Neuronal stem cell (in vitro differentiated cells): ENCODE measurements at regions not wholly inside any gene's neighbourhood (a gene's known extent, or its start where the extent isn't known, plus 50 kb on each side); places are given as distances from the start of the nearest gene placed in this dataset.

ENCODE experiments used
- DNase-seq: peaks from one replicate; pipeline ENCODE4 v3.0.0-alpha.2; 2013; ENCODE audit warnings: low spot score
- H2AFZ ChIP-seq: one replicate; pipeline ENCODE4 v1.6.1; 2013; ENCODE audit warnings: mild to moderate bottlenecking, low read length, inconsistent platforms
- H2AK5ac ChIP-seq: 2 replicates; pipeline ENCODE4 v1.6.1; 2013; ENCODE audit warnings: low read depth, mild to moderate bottlenecking, inconsistent platforms, low read length, moderate library complexity, mixed read lengths
- H2BK120ac ChIP-seq: 2 replicates; pipeline ENCODE4 v1.6.1; 2013; ENCODE audit warnings: low read depth, mild to moderate bottlenecking, inconsistent platforms, low read length, moderate library complexity, mixed read lengths
- H2BK12ac ChIP-seq: one replicate; pipeline ENCODE4 v1.6.1; 2013; ENCODE audit warnings: low read length, inconsistent platforms
- H2BK15ac ChIP-seq: 2 replicates; pipeline ENCODE4 v1.6.1; 2013; ENCODE audit warnings: mild to moderate bottlenecking, low read length, inconsistent platforms, mixed read lengths
- H2BK5ac ChIP-seq: one replicate; pipeline ENCODE4 v1.6.1; 2013; ENCODE audit warnings: inconsistent platforms, mild to moderate bottlenecking, low read length, moderate library complexity
- H3K14ac ChIP-seq: one replicate; pipeline ENCODE4 v1.6.1; 2013; ENCODE audit warnings: low read length, inconsistent platforms
- H3K18ac ChIP-seq: 2 replicates; pipeline ENCODE4 v1.6.1; 2013; ENCODE audit warnings: low read length, inconsistent platforms
- H3K23ac ChIP-seq: 2 replicates; pipeline ENCODE4 v1.6.1; 2013; ENCODE audit warnings: low read depth, mild to moderate bottlenecking, mixed read lengths, low read length, inconsistent platforms; ENCODE audit not compliant: poor library complexity
- H3K27ac ChIP-seq: replicated peaks from 3 replicates; pipeline ENCODE4 v1.5.1; 2013; ENCODE audit warnings: low read length, inconsistent platforms
- H3K27me3 ChIP-seq, 3 experiments: 2 replicates each; pipeline ENCODE4 v1.6.1; 2013; ENCODE audit warnings: low read length in 3 of 3, mild to moderate bottlenecking in 2 of 3, inconsistent platforms in 1 of 3, low read depth in 1 of 3, mixed read lengths in 1 of 3, moderate library complexity in 1 of 3; ENCODE audit not compliant: control insufficient read depth in 3 of 3, insufficient read depth in 3 of 3
- H3K36me3 ChIP-seq, 2 donors: replicated peaks in 1 of 2; 2 replicates each; pipeline ENCODE4 v1.6.1; 2013; ENCODE audit warnings: low read length in 2 of 2; ENCODE audit not compliant: control insufficient read depth in 2 of 2, insufficient read depth in 2 of 2
- H3K4ac ChIP-seq: 2 replicates; pipeline ENCODE4 v1.6.1; 2013; ENCODE audit warnings: inconsistent platforms, mild to moderate bottlenecking, low read length, moderate library complexity
- H3K4me1 ChIP-seq, 2 donors: 1 replicate in 1 of 2; 2 replicates in 1 of 2; pipeline ENCODE4 v1.6.1; 2013; ENCODE audit warnings: low read length in 2 of 2, low read depth in 1 of 2; ENCODE audit not compliant: control insufficient read depth in 2 of 2, insufficient read depth in 1 of 2
- H3K4me2 ChIP-seq: one replicate; pipeline ENCODE4 v1.6.1; 2013; ENCODE audit warnings: mild to moderate bottlenecking, low read length, inconsistent platforms; ENCODE audit not compliant: insufficient read depth, poor library complexity, severe bottlenecking
- H3K4me3 ChIP-seq, 2 donors: 2 replicates each; pipeline ENCODE4 v1.5.1; 2013; ENCODE audit warnings: low read length in 2 of 2, mild to moderate bottlenecking in 2 of 2, inconsistent platforms in 1 of 2, moderate library complexity in 1 of 2
- H3K79me1 ChIP-seq: one replicate; pipeline ENCODE4 v1.6.1; 2013; ENCODE audit warnings: low read depth, mild to moderate bottlenecking, inconsistent platforms, low read length, moderate library complexity
- H3K9ac ChIP-seq: one replicate; pipeline ENCODE4 v1.6.1; 2013; ENCODE audit warnings: mild to moderate bottlenecking, low read depth, low read length, inconsistent platforms; ENCODE audit not compliant: poor library complexity
- H3K9me3 ChIP-seq, 2 donors: replicated peaks in 1 of 2; 2 replicates each; pipeline versions ENCODE3 to v1.6.1; 2013; ENCODE audit warnings: low read length in 2 of 2, mild to moderate bottlenecking in 2 of 2, inconsistent platforms in 1 of 2, low read depth in 1 of 2, mixed read lengths in 1 of 2, moderate library complexity in 1 of 2; ENCODE audit not compliant: control insufficient read depth in 2 of 2, insufficient read depth in 1 of 2
- H4K8ac ChIP-seq: one replicate; pipeline ENCODE4 v1.6.1; 2013; ENCODE audit warnings: low read depth, mild to moderate bottlenecking, inconsistent platforms, low read length, moderate library complexity
- H4K91ac ChIP-seq: one replicate; pipeline ENCODE4 v1.6.1; 2013; ENCODE audit warnings: low read length, low read depth, mild to moderate bottlenecking, inconsistent platforms; ENCODE audit not compliant: poor library complexity
- WGBS, 2 donors: extraction: QIAGEN DNeasy Blood & Tissue Kit; methylation state at CpG; one replicate each; pipeline ENCODE4 v1.1.7; 2013; ENCODE audit warnings: missing lambda C conversion rate in 2 of 2, mixed read lengths in 1 of 2; ENCODE audit not compliant: insufficient read length in 2 of 2, insufficient replicate concordance in 1 of 2; ENCODE audit errors: extremely low coverage in 2 of 2; 5-methylcytosine and 5-hydroxymethylcytosine counted together

GRCh38 chr1:87242445-87243185 lies 86.1 kb upstream of the LMO4 start:
- Histone ChIP-seq H2BK15ac (no peak overlapping the region), H3K4me2 (no peak overlapping the region), H3K9me3 (peaks cover 0 to 4% of the 10 kb centered on the region in 2 donors), H3K4me1 (peaks cover 0 to 3% of the 10 kb centered on the region in 2 donors), H2AK5ac (no peak overlapping the region), H2AFZ (no peak overlapping the region), H3K14ac (no peak overlapping the region), H3K36me3 (no peaks in the 10 kb centered on the region), H3K79me1 (no peaks in the 10 kb centered on the region), H3K9ac (no peak overlapping the region), H2BK120ac (no peak overlapping the region), H3K4ac (no peak overlapping the region), H3K18ac (no peak overlapping the region), H3K27ac (no peak overlapping the region), H3K23ac (no peak overlapping the region), H2BK12ac (no peak overlapping the region), H4K91ac (no peak overlapping the region), H3K4me3 (no peak overlapping the region), H3K27me3 (no peaks in the 10 kb centered on the region), H4K8ac (no peak overlapping the region), H2BK5ac (no peak overlapping the region)
- no CpG with 5 or more reads among the region's 6 CpGs for WGBS, 2 donors
- DNase-seq = no peak

GRCh38 chr1:87243573-87243972 lies 85.1 kb upstream of the LMO4 start:
- H4K8ac ChIP-seq = no peak overlapping the region
- H3K18ac ChIP-seq = no peak overlapping the region
- no peak overlapping the region for H2BK5ac ChIP-seq
- H3K14ac ChIP-seq = no peak overlapping the region
- H2BK120ac ChIP-seq = no peak overlapping the region
- no peak overlapping the region for H2AFZ ChIP-seq
- peaks cover 0 to 4% of the 10 kb centered on the region in 2 donors for H3K9me3 ChIP-seq
- no peak overlapping the region for H3K9ac ChIP-seq
- H2BK12ac ChIP-seq = no peak overlapping the region
- no peak overlapping the region for H3K27ac ChIP-seq
- no peak overlapping the region for H3K4me3 ChIP-seq
- H3K4me2 ChIP-seq = no peak overlapping the region
- H3K4ac ChIP-seq = no peak overlapping the region
- H4K91ac ChIP-seq = no peak overlapping the region
- no peak for DNase-seq
- WGBS, 2 donors = no CpG with 5 or more reads among the region's 1 CpG
- H3K79me1 ChIP-seq = no peaks in the 10 kb centered on the region
- H3K23ac ChIP-seq = no peak overlapping the region
- peaks cover 0 to 3% of the 10 kb centered on the region in 2 donors for H3K4me1 ChIP-seq
- H3K27me3 ChIP-seq = no peaks in the 10 kb centered on the region
- H3K36me3 ChIP-seq = no peaks in the 10 kb centered on the region
- H2BK15ac ChIP-seq = no peak overlapping the region
- H2AK5ac ChIP-seq = no peak overlapping the region

GRCh38 chr1:87246436-87246835 lies 82.2 kb upstream of the LMO4 start:
- H3K4ac ChIP-seq = no peak overlapping the region
- H4K91ac ChIP-seq = no peak overlapping the region
- H4K8ac ChIP-seq = no peak overlapping the region
- H3K4me3 ChIP-seq = no peak overlapping the region
- no peak overlapping the region for H2BK5ac ChIP-seq
- H2BK15ac ChIP-seq = no peak overlapping the region
- H3K18ac ChIP-seq = no peak overlapping the region
- H3K27me3 ChIP-seq = no peaks in the 10 kb centered on the region
- H3K23ac ChIP-seq = no peak overlapping the region
- no peaks in the 10 kb centered on the region for H3K79me1 ChIP-seq
- DNase-seq = no peak
- H2BK12ac ChIP-seq = no peak overlapping the region
- no peak overlapping the region for H3K9ac ChIP-seq
- no peak overlapping the region for H3K4me2 ChIP-seq
- peaks cover 0 to 4% of the 10 kb centered on the region in 2 donors for H3K9me3 ChIP-seq
- H3K4me1 ChIP-seq = peaks cover 0 to 3% of the 10 kb centered on the region in 2 donors
- WGBS, 2 donors = no CpG with 5 or more reads among the region's 5 CpGs
- H2AFZ ChIP-seq = no peak overlapping the region
- no peak overlapping the region for H3K27ac ChIP-seq
- H2AK5ac ChIP-seq = no peak overlapping the region
- H3K14ac ChIP-seq = no peak overlapping the region
- H2BK120ac ChIP-seq = no peak overlapping the region
- H3K36me3 ChIP-seq = no peaks in the 10 kb centered on the region

DNA sequence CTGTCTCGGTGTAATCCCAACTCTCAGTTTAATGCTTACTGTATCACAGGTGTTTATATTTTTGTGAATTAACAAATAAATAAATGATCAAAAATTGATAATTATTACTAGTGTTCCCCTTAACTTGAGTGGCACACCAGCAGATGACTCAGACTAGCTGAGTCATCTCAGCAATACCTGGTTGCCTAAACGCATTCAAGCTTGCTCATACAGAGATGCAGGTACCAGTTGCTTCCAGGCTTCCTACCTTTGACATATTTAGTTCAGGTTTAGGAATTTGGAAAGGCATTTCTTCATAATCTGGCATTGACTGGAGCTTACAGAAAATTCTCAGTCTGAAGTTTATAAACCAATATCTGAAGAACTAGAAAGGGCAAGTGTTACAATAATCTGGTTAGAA lies 78.9 kb upstream of the LMO4 start:
- H2BK12ac ChIP-seq = no peak overlapping the region
- H2AFZ ChIP-seq = no peak overlapping the region
- H2BK15ac ChIP-seq = no peak overlapping the region
- no peak overlapping the region for H2AK5ac ChIP-seq
- H3K23ac ChIP-seq = no peak overlapping the region
- no peak overlapping the region for H3K4me2 ChIP-seq
- no peak for DNase-seq
- no CpG with 5 or more reads among the region's 2 CpGs for WGBS, 2 donors
- H3K9ac ChIP-seq = no peak overlapping the region
- H2BK5ac ChIP-seq = no peak overlapping the region
- no peak overlapping the region for H3K18ac ChIP-seq
- peaks cover 0 to 2% of the 10 kb centered on the region in 2 donors for H3K9me3 ChIP-seq
- no peak overlapping the region for H3K4ac ChIP-seq
- no peak overlapping the region for H3K4me3 ChIP-seq
- H3K27me3 ChIP-seq = no peaks in the 10 kb centered on the region
- H3K14ac ChIP-seq = no peak overlapping the region
- H3K4me1 ChIP-seq = peaks cover 0 to 3% of the 10 kb centered on the region in 2 donors
- H3K27ac ChIP-seq = no peak overlapping the region
- no peaks in the 10 kb centered on the region for H3K79me1 ChIP-seq
- no peak overlapping the region for H4K8ac ChIP-seq
- no peak overlapping the region for H2BK120ac ChIP-seq
- no peak overlapping the region for H4K91ac ChIP-seq
- H3K36me3 ChIP-seq = no peaks in the 10 kb centered on the region
